Calu3 (cell line): ENCODE measurements at regions not wholly inside any gene's neighbourhood (a gene's known extent, or its start where the extent isn't known, plus 50 kb on each side); places are given as distances from the start of the nearest gene placed in this dataset.

Experiments used
- BruUV-seq: library from RNA; stranded (reverse); fragments of 400-500 nt; replicated peaks from 2 replicates; lab custom pipeline; 2021; lab: Mats Ljungman, UMichigan
- CTCF ChIA-PET: fragments of 300-600 bp; sonication (Branson Sonifier 250); formaldehyde crosslinking; loops from one replicate; lab custom pipeline; 2022; ENCODE audit warnings: antibody characterized with exemption; lab: Charles Lee
- DNase-seq: peaks from one replicate; pipeline ENCODE4 v3.0.0; 2022
- H3K27ac Mint-ChIP-seq: one replicate; pipeline ENCODE4 v1.8.0; 2022; ENCODE audit warnings: mixed read lengths; ENCODE audit not compliant: unreplicated experiment
- H3K27me3 Mint-ChIP-seq: one replicate; pipeline ENCODE4 v1.8.0; 2022; ENCODE audit warnings: mixed read lengths; ENCODE audit not compliant: unreplicated experiment
- H3K36me3 Mint-ChIP-seq: one replicate; pipeline ENCODE4 v1.8.0; 2022; ENCODE audit warnings: mild to moderate bottlenecking, moderate library complexity, mixed read lengths; ENCODE audit not compliant: insufficient read depth, unreplicated experiment
- H3K4me1 Mint-ChIP-seq: one replicate; pipeline ENCODE4 v1.8.0; 2022; ENCODE audit warnings: mild to moderate bottlenecking, low read depth, mixed read lengths; ENCODE audit not compliant: unreplicated experiment
- H3K4me3 Mint-ChIP-seq: one replicate; pipeline ENCODE4 v1.8.0; 2022; ENCODE audit warnings: mild to moderate bottlenecking, low read depth, moderate library complexity, mixed read lengths; ENCODE audit not compliant: unreplicated experiment
- H3K9me3 Mint-ChIP-seq: one replicate; pipeline ENCODE4 v1.8.0; 2022; ENCODE audit warnings: low read depth, mixed read lengths; ENCODE audit not compliant: unreplicated experiment
- CTCF ChIP-seq: fragments of 200-600 bp; IDR thresholded peaks from one replicate; pipeline ENCODE4 v1.8.0; 2022; ENCODE audit warnings: antibody characterized with exemption; ENCODE audit not compliant: unreplicated experiment
- intact Hi-C: fragments of 100-400 bp; cut with micrococcal nuclease; formaldehyde crosslinking; loops from one replicate; pipeline ENCODE4 v1.10.0; 2022; ENCODE audit not compliant: unreplicated experiment

DNA sequence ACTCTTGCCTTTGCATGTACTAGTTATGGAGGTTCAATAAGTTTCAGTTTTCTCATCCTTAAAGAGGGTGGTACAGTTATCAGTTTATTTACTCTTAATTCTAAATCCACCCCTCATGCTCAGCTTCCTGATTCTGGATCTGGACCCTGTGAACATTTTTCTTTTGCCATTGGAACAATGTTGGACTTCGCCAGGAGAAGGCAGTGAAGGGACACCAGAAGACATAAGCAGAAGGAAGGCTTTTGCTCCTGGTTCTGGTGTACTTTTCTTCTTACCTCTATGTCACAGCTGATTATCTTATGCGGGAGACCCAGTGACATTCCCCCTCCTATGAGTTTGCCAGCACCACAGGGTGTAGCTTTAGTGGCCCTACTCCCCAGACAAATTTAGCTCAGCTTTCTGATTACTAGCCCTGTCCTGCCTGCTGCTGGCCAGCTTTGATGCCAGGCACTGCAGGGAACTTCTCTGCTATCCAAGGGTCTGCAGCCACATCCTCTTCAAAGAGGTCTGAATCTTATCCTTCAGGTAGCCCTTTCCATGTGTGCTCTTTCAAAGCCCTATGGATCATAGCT is 466.3 kb upstream of the EPHA3 start:
- Mint-ChIP-seq H3K9me3 (peaks cover 4% of the 10 kb centered on the region), H3K4me1 (no peaks in the 10 kb centered on the region), H3K27me3 (no peaks in the 10 kb centered on the region), H3K27ac (no peak overlapping the region), H3K36me3 (no peaks in the 10 kb centered on the region), H3K4me3 (no peak overlapping the region)
- CTCF ChIA-PET, result no interaction called here
- no peak for TF ChIP-seq CTCF
- intact Hi-C loops, result loop anchor here (5.0 kb wide), 1 partner anchor 456 kb away; no protein-coding TSS in a partner anchor
- no TSS peak for BruUV-seq
- no peak for DNase-seq

DNA sequence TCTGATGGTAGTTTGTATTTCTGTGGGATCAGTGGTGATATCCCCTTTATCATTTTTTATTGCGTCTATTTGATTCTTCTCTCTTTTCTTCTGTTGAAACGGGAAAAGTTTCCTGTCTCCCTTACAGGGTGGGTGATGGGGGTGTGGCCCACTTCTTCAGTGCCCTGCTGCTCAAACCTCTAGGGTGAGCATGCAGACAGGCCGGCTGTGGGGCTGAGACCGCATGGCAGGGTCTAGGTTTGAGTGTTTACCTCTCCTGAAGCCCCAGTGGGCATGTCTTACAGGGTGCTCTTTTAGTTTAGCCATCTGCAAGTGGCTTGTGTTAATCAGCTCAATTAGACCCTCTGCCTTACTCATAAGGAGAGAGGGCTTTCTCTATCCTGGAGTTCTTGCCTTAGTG is 450.0 kb upstream of the EPHA3 start:
- H3K27ac Mint-ChIP-seq, result no peak overlapping the region
- H3K9me3 Mint-ChIP-seq, result no peaks in the 10 kb centered on the region
- TF ChIP-seq CTCF, result no peak
- CTCF ChIA-PET, result no interaction called here
- no peak overlapping the region for H3K4me3 Mint-ChIP-seq
- no TSS peak for BruUV-seq
- no peaks in the 10 kb centered on the region for H3K27me3 Mint-ChIP-seq
- intact Hi-C loops, result no loop called here
- H3K36me3 Mint-ChIP-seq, result no peaks in the 10 kb centered on the region
- no peaks in the 10 kb centered on the region for H3K4me1 Mint-ChIP-seq
- no peak for DNase-seq

DNA sequence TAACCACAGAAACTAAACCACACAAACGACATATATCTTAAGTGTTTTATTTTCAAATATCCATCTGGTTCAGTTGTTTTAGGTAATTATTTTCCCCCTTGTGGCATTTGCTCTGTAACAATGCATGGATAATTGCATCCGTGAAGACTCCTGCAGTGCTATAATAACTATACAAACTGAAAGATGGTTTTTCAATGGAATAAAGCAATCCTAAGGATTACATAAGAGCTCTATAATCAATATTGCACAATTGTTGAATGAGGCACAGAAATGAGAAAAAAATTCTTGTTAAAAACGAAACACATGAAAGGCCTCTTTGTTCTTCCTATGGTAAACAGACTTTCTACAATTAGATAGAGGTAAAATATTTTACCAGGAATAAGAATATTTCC is 446.0 kb upstream of the EPHA3 start:
- TF ChIP-seq CTCF, result no peak
- BruUV-seq, result no TSS peak
- no peak overlapping the region for H3K27ac Mint-ChIP-seq
- no peaks in the 10 kb centered on the region for H3K4me1 Mint-ChIP-seq
- CTCF ChIA-PET, result no interaction called here
- no peaks in the 10 kb centered on the region for H3K27me3 Mint-ChIP-seq
- DNase-seq, result no peak
- H3K4me3 Mint-ChIP-seq, result no peak overlapping the region
- H3K36me3 Mint-ChIP-seq, result no peaks in the 10 kb centered on the region
- no peaks in the 10 kb centered on the region for H3K9me3 Mint-ChIP-seq
- intact Hi-C loops, result no loop called here

- Mint-ChIP-seq H3K27me3 (no peaks in the 10 kb centered on the region), H3K4me3 (no peak overlapping the region), H3K36me3 (no peaks in the 10 kb centered on the region), H3K9me3 (no peaks in the 10 kb centered on the region), H3K4me1 (no peaks in the 10 kb centered on the region), H3K27ac (no peak overlapping the region)
- intact Hi-C loops, result no loop called here
- BruUV-seq, result no TSS peak
- CTCF ChIA-PET, result no interaction called here
- no peak for TF ChIP-seq CTCF
- no peak for DNase-seq
These were observed 439.2 kb upstream of the EPHA3 start for GRCh38 chr3:88668180-88668579.
